Epithelial cell of proximal tubule (primary cell): ENCODE measurements at regions not wholly inside any gene's neighbourhood (a gene's known extent, or its start where the extent isn't known, plus 50 kb on each side); places are given as distances from the start of the nearest gene placed in this dataset.
A peak's percentile ranks its signal among the peaks of the same experiment; 100 is the strongest.

Experiments
- DNase-seq: peaks from one replicate; pipeline ENCODE4 v3.0.0-alpha.2; 2011; ENCODE audit warnings: low read depth
- H3K4me3 ChIP-seq: 2 replicates; pipeline ENCODE4 v1.5.1; 2011; ENCODE audit warnings: low read depth, mild to moderate bottlenecking, low read length
- TF ChIP-seq, protein P1 (sequence below): conservative IDR thresholded peaks from 2 replicates; pipeline ENCODE4 v1.5.1; 2012; ENCODE audit warnings: low read depth, mild to moderate bottlenecking, low read length

DNA sequence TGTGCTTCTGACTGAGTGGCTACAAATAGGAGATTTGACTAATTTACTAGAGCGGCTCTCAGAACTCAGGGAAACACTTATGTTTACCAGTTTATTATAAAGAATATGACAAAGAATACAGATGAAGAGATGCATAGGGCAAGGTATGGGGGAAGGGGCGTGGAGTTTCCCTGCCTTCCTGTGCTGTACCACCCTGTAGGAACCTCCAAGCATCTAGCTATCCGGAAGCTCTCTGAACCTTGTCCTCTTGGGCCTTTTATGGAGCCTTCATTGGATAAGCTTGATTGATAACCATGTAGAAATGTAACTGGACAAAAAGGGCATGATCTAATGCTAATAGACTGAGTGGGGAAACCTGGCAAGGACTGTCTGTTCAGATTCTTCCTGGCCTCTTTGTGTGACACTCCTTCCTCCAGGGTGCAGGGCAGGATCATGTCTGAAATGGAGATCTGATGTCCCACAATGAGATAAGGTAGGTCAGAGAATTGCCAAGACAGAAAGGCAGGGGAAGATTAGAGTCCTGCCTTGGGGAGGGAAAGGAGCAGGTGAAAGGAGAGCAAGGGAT is 101.8 kb upstream of the NPAS2 start:
- H3K4me3 ChIP-seq = no peak overlapping the region
- DNase-seq = no peak
- TF ChIP-seq, protein P1, sequence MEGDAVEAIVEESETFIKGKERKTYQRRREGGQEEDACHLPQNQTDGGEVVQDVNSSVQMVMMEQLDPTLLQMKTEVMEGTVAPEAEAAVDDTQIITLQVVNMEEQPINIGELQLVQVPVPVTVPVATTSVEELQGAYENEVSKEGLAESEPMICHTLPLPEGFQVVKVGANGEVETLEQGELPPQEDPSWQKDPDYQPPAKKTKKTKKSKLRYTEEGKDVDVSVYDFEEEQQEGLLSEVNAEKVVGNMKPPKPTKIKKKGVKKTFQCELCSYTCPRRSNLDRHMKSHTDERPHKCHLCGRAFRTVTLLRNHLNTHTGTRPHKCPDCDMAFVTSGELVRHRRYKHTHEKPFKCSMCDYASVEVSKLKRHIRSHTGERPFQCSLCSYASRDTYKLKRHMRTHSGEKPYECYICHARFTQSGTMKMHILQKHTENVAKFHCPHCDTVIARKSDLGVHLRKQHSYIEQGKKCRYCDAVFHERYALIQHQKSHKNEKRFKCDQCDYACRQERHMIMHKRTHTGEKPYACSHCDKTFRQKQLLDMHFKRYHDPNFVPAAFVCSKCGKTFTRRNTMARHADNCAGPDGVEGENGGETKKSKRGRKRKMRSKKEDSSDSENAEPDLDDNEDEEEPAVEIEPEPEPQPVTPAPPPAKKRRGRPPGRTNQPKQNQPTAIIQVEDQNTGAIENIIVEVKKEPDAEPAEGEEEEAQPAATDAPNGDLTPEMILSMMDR = peak; percentile 23

DNA sequence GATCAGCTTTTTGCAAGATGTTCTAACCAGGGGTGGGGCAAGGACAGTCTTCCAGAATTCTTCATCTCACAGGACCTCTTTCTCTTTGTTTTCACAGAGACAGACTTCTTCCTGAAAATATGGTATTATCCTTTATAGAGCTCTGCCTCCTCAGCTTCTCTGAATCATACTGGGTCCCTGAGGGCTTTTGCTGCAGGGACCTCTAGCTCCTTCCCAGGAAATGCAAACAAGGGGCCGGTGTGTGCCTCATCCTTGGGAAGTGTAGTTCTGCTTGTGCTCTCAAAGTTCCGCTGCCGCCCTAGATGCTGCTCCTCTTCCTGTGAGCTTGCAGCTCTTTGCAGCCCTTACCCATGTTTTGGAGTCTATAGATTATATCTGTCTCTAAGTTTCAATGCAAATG is 99.5 kb upstream of the NPAS2 start:
- H3K4me3 ChIP-seq = no peak overlapping the region
- DNase-seq = no peak
- TF ChIP-seq, protein P1 = no peak

DNA sequence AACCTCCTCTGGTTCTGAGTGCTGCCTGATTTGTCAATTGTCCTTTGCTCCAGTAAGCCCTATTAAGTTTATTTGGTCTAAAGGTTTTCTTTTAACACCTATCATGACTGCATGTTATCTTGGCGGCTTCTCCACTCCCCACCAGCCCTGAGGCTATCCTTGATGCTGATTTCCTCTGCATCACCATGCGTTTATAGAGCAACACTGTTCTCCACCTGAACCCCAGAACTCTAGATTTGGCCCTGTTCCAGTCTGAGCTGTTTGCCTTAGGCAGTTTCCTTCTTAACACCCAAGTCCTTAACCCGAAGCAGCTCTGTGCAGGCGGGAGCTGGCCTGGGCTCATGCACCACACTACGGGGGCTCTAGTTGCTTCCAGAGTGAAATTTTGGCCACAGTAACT is 98.2 kb upstream of the NPAS2 start:
- H3K4me3 ChIP-seq = no peak overlapping the region
- no peak for DNase-seq
- TF ChIP-seq, protein P1 = no peak

DNA sequence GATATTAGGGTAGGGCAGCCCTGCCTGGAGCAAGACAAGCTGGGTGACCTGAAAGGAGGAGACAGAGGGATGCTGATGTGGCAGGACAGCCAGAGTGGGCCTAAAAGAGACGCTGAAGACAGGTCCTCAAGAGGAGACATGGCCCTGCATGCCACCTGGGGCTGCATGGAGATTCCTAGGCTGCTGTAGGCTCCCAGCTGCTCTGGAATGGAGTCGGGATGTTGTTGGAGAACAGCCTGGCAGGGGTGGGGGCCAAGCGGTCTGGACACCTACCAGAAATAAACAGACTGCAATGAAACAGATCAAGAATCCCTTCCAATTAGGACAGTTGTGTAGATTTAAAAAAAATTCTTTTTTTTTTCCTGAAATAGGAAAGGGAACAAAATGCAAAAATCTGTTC is 97.8 kb upstream of the NPAS2 start:
- DNase-seq = no peak
- TF ChIP-seq, protein P1 = no peak
- no peak overlapping the region for H3K4me3 ChIP-seq

DNA sequence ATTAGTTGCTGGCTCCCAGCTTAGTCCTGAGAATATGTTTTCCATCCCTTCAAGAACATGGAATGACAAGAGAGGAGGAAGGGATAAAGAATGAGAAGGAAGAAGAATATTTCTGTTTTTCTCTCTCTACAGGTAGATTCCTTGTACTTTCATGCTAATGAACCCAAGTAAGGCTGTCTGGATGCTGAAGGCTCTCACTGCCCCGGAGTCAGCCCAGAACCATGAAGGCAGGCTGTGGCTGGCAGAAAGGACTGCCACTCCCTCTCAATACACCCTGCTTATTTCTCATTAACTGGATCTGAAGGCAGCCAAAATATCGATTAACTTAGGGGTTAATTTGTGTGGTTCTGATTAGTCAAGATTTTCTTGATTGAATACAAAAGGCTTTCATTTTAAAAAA is 93.1 kb upstream of the NPAS2 start:
- H3K4me3 ChIP-seq = no peak overlapping the region
- TF ChIP-seq, protein P1 = no peak
- DNase-seq = no peak

DNA sequence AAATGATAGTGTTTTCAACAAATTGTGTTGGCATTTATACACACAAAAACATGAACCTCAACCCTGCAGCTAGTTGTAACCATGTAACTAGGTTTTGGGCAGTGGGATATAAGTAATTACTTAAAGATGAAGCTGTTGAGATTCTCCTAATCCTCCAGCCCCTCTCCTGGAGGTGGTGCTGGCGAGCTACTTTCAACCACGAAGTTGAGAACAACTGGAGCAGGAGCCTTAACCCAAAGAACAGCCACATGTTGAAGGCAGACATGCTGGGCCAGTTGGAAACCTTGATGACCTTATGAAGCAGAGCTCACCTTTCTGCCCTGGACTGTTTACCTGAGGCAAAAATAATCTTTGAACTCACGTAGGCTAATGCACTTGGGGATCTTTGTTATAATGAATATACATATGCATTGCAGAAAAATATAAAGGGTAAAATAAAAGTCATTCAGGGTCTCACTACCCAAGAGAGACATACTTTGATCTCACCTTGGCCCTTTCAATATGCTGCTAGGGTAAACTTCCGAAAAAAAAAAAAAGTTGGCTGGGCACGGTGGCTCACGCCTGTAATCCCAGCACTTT is 89.6 kb upstream of the NPAS2 start:
- H3K4me3 ChIP-seq = no peak overlapping the region
- DNase-seq = no peak
- TF ChIP-seq, protein P1 = peak; percentile 91

DNA sequence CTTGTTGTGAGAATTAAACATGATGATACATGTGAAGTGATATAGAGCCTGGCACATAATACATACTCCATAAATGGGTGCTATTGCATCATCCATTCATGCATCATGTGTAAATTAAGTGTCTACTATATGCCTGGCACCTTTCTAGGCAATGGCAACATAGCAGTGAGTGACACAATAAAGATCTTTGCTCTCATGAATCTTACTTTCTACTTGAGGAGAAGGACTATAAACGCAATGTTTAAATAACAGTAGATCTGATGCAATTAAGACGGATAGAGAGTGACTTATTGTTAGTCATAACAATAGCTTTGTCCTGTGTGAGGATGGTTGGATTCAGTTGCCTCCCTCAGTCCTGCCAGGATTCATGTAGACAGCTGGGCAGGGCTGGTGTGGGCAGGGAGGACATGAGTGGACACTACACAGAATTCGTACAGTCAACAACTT is 88.4 kb upstream of the NPAS2 start:
- no peak for DNase-seq
- TF ChIP-seq, protein P1 = no peak
- H3K4me3 ChIP-seq = no peak overlapping the region
